Fibroblast of lung (primary cell): ENCODE measurements at regions not wholly inside any gene's neighbourhood (a gene's known extent, or its start where the extent isn't known, plus 50 kb on each side); places are given as distances from the start of the nearest gene placed in this dataset.

Experiments
- DNase-seq, 2 donors: peaks; one replicate each; pipeline versions ENCODE4 v3.0.0 to v3.0.0-alpha.2; 2010; ENCODE audit warnings: low read depth in 2 of 2
- H2AFZ ChIP-seq: 2 replicates; pipeline ENCODE4 v1.5.1; 2012; ENCODE audit warnings: low read length, control low read depth, inconsistent platforms
- H3K27ac ChIP-seq: 2 replicates; pipeline ENCODE4 v1.5.1; 2011; ENCODE audit warnings: low read length, control low read depth; ENCODE audit not compliant: insufficient read depth
- H3K27me3 ChIP-seq: 2 replicates; pipeline ENCODE4 v1.5.1; 2011; ENCODE audit warnings: mild to moderate bottlenecking, low read length; ENCODE audit not compliant: control insufficient read depth, insufficient read depth
- H3K36me3 ChIP-seq: 2 replicates; pipeline ENCODE4 v1.5.1; 2011; ENCODE audit warnings: low read length; ENCODE audit not compliant: control insufficient read depth, insufficient read depth
- H3K4me1 ChIP-seq: 2 replicates; pipeline ENCODE4 v1.5.1; 2011; ENCODE audit warnings: low read length; ENCODE audit not compliant: control insufficient read depth, insufficient read depth; ENCODE audit errors: extremely low read depth
- H3K4me2 ChIP-seq: 2 replicates; pipeline ENCODE4 v1.5.1; 2011; ENCODE audit warnings: low read length, control low read depth; ENCODE audit not compliant: insufficient read depth; ENCODE audit errors: extremely low read depth
- H3K4me3 ChIP-seq, 4 experiments: fragments of 200-600 bp in 1 of 4; sonication (generic) in 1 of 4; replicated peaks in 1 of 4; 2 replicates each; pipeline ENCODE4 v1.5.1; 2011 to 2016; ENCODE audit warnings: low read length in 4 of 4, low read depth in 3 of 4, mild to moderate bottlenecking in 3 of 4, control low read depth in 2 of 4, inconsistent platforms in 1 of 4, mixed read lengths in 1 of 4; ENCODE audit not compliant: insufficient read depth in 1 of 4; ENCODE audit errors: control extremely low read depth in 1 of 4
- H3K79me2 ChIP-seq: 2 replicates; pipeline ENCODE4 v1.5.1; 2012; ENCODE audit warnings: mild to moderate bottlenecking, low read length, inconsistent platforms; ENCODE audit not compliant: control insufficient read depth, insufficient read depth
- H3K9ac ChIP-seq: 2 replicates; pipeline ENCODE4 v1.5.1; 2011; ENCODE audit warnings: mild to moderate bottlenecking, low read length, control low read depth; ENCODE audit not compliant: insufficient read depth
- H3K9me3 ChIP-seq: 2 replicates; pipeline ENCODE4 v1.5.1; 2012; ENCODE audit warnings: low read depth, low read length; ENCODE audit not compliant: control insufficient read depth, insufficient read depth
- H4K20me1 ChIP-seq: 2 replicates; pipeline ENCODE4 v1.5.1; 2011; ENCODE audit warnings: low read length; ENCODE audit not compliant: control insufficient read depth, insufficient read depth; ENCODE audit errors: extremely low read depth
- CTCF ChIP-seq, 2 donors: IDR thresholded peaks in 1 of 2; conservative IDR thresholded peaks in 1 of 2; 1 replicate in 1 of 2; 2 replicates in 1 of 2; pipeline ENCODE4 v1.5.1; 2011 to 2012; ENCODE audit warnings: low read length in 2 of 2, control low read depth in 1 of 2, inconsistent platforms in 1 of 2, low read depth in 1 of 2, mild to moderate bottlenecking in 1 of 2
- EZH2 ChIP-seq: IDR thresholded peaks from 2 replicates; pipeline ENCODE4 v1.5.1; 2012; ENCODE audit warnings: low read length, control low read depth, mild to moderate bottlenecking; ENCODE audit errors: missing control alignments

GRCh38 chr4:83679254-83679653 is 143.3 kb downstream of the GPAT3 start:
- no peak overlapping the region for H3K4me2 ChIP-seq
- H3K36me3 ChIP-seq: no peaks in the 10 kb centered on the region
- no peaks in the 10 kb centered on the region for H3K9me3 ChIP-seq
- no peaks in the 10 kb centered on the region for H3K4me1 ChIP-seq
- H2AFZ ChIP-seq: no peak overlapping the region
- no peak for DNase-seq
- TF ChIP-seq CTCF (conservative IDR thresholded peaks at IDR 0.05 in 1 of 2, IDR thresholded peaks at IDR 0.05 in 1 of 2; ENCODE audit: low read depth in 1 of 2, low read length in 2 of 2) (no peak), EZH2 (no peak)
- peaks cover 2% of the 10 kb centered on the region for H3K27me3 ChIP-seq
- no peaks in the 10 kb centered on the region for H4K20me1 ChIP-seq
- H3K27ac ChIP-seq: no peak overlapping the region
- no peaks in the 10 kb centered on the region for H3K79me2 ChIP-seq
- H3K9ac ChIP-seq: no peak overlapping the region
- no peak overlapping the region for H3K4me3 ChIP-seq

GRCh38 chr4:83677656-83678055 is 141.7 kb downstream of the GPAT3 start:
- Histone ChIP-seq H3K36me3 (no peaks in the 10 kb centered on the region), H3K9me3 (no peaks in the 10 kb centered on the region), H3K27me3 (peaks cover 2% of the 10 kb centered on the region), H3K27ac (no peak overlapping the region), H3K79me2 (no peaks in the 10 kb centered on the region), H3K9ac (no peak overlapping the region), H3K4me1 (no peaks in the 10 kb centered on the region), H3K4me2 (no peak overlapping the region), H4K20me1 (no peaks in the 10 kb centered on the region), H3K4me3 (no peak overlapping the region), H2AFZ (no peak overlapping the region)
- no peak for TF ChIP-seq CTCF (conservative IDR thresholded peaks at IDR 0.05 in 1 of 2, IDR thresholded peaks at IDR 0.05 in 1 of 2; ENCODE audit: low read depth in 1 of 2, low read length in 2 of 2)
- no peak for TF ChIP-seq EZH2
- DNase-seq: peak in 1 of 2 donors; percentile 23

GRCh38 chr4:83664741-83665140 is 128.8 kb downstream of the GPAT3 start:
- H3K27me3 ChIP-seq: no peaks in the 10 kb centered on the region
- TF ChIP-seq CTCF (conservative IDR thresholded peaks at IDR 0.05 in 1 of 2, IDR thresholded peaks at IDR 0.05 in 1 of 2; ENCODE audit: low read depth in 1 of 2, low read length in 2 of 2) (no peak), EZH2 (no peak)
- no peaks in the 10 kb centered on the region for H3K4me1 ChIP-seq
- no peak overlapping the region for H2AFZ ChIP-seq
- no peak overlapping the region for H3K4me2 ChIP-seq
- H3K27ac ChIP-seq: no peak overlapping the region
- H3K9me3 ChIP-seq: no peaks in the 10 kb centered on the region
- no peak overlapping the region for H3K9ac ChIP-seq
- no peaks in the 10 kb centered on the region for H3K36me3 ChIP-seq
- no peaks in the 10 kb centered on the region for H3K79me2 ChIP-seq
- no peaks in the 10 kb centered on the region for H4K20me1 ChIP-seq
- no peak for DNase-seq
- no peak overlapping the region for H3K4me3 ChIP-seq
